ENCODE measurements at regions not wholly inside any gene's neighbourhood (a gene's known extent, or its start where the extent isn't known, plus 50 kb on each side); places are given as distances from the start of the nearest gene placed in this dataset.

GRCh38 chr1:118736322-118736721, 251.8 kb downstream of the TBX15 start:
- TF ChIP-seq CTCF (IDR thresholded peaks at IDR 0.05) (no peak), POLR2A (IDR thresholded peaks at IDR 0.05) (no peak)

Data from lower leg skin (tissue), 3 donors.